Esophagus squamous epithelium (tissue), 4 donors: ENCODE measurements at regions not wholly inside any gene's neighbourhood (a gene's known extent, or its start where the extent isn't known, plus 50 kb on each side); places are given as distances from the start of the nearest gene placed in this dataset.

ENCODE experiments used
- POLR2A ChIP-seq, 4 donors: fragments of 450-650 bp; IDR thresholded peaks; one replicate each; pipeline ENCODE4 v1.6.1; 2017; ENCODE audit warnings: antibody characterized with exemption in 4 of 4, mild to moderate bottlenecking in 4 of 4, moderate library complexity in 3 of 4
- TF ChIP-seq, protein P1 (sequence below), 6 experiments: fragments of 450-650 bp in 4 of 6; fragments of 200-600 bp in 2 of 6; sonication (generic) in 2 of 6; IDR thresholded peaks; one replicate each; pipeline ENCODE4 v1.5.1; 2016 to 2019; ENCODE audit warnings: antibody characterized with exemption in 6 of 6, mild to moderate bottlenecking in 4 of 6, moderate library complexity in 4 of 6

DNA sequence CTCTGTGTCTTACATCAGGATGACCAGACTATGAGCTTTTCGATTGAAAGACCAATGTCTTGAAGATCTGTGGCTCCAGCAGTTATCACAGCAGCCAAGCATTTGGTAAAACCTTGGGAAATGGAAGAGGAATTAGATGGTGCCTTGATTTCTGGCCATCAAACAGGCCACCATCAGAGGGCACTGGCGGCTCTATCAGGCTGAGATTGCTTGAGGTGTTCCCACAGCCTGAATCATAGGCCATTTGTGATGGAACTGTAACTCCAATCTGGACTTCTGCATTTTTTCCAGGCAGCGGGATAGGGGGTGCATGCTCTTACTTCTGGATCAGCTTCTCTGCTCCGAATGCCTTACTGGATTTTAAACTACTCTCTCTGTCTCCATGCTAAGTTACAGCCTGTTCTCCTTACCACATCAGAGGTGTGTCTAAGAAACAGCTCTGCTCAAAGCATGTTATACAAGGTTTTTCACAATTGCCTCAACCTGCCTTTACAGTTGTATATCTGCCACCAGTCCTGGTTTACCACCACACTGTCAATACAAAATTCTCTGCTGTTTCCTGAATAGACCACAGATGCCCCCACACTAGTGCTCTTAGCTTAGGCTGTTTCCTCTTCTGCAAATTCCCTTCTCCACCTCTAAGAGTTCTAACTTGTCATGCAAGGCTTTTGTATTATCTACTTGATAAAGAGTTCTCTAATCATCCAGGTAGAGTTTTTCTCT, 180.9 kb downstream of the PTGER3 start:
- TF ChIP-seq, protein P1, sequence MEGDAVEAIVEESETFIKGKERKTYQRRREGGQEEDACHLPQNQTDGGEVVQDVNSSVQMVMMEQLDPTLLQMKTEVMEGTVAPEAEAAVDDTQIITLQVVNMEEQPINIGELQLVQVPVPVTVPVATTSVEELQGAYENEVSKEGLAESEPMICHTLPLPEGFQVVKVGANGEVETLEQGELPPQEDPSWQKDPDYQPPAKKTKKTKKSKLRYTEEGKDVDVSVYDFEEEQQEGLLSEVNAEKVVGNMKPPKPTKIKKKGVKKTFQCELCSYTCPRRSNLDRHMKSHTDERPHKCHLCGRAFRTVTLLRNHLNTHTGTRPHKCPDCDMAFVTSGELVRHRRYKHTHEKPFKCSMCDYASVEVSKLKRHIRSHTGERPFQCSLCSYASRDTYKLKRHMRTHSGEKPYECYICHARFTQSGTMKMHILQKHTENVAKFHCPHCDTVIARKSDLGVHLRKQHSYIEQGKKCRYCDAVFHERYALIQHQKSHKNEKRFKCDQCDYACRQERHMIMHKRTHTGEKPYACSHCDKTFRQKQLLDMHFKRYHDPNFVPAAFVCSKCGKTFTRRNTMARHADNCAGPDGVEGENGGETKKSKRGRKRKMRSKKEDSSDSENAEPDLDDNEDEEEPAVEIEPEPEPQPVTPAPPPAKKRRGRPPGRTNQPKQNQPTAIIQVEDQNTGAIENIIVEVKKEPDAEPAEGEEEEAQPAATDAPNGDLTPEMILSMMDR (IDR thresholded peaks at IDR 0.05): no peak
- TF ChIP-seq POLR2A (IDR thresholded peaks at IDR 0.05): no peak
